Mucosa of descending colon (tissue), 3 donors: ENCODE measurements at regions not wholly inside any gene's neighbourhood (a gene's known extent, or its start where the extent isn't known, plus 50 kb on each side); places are given as distances from the start of the nearest gene placed in this dataset.

ENCODE experiments used
- ATAC-seq: fragments of 200-7000 bp; cut with Tn5 transposase; one replicate; pipeline ENCODE4 v1.9.1; 2020; ENCODE audit warnings: mild to moderate bottlenecking, moderate library complexity
- DNase-seq, 3 donors: peaks; one replicate each; pipeline ENCODE4 v3.0.0-alpha.2; 2020
- H3K36me3 ChIP-seq: fragments of 200-600 bp; one replicate; pipeline ENCODE4 v1.8.0; 2021; ENCODE audit warnings: low read depth, mild to moderate bottlenecking
- H3K4me1 ChIP-seq: fragments of 200-600 bp; one replicate; pipeline ENCODE4 v1.8.0; 2021; ENCODE audit warnings: low read depth, mild to moderate bottlenecking
- H3K4me3 ChIP-seq: fragments of 200-600 bp; one replicate; pipeline ENCODE4 v1.8.0; 2021; ENCODE audit warnings: mild to moderate bottlenecking
- H3K9me3 ChIP-seq: fragments of 200-600 bp; one replicate; pipeline ENCODE4 v1.8.0; 2021; ENCODE audit warnings: mild to moderate bottlenecking
- CTCF ChIP-seq: fragments of 200-600 bp; IDR thresholded peaks from one replicate; pipeline ENCODE4 v1.8.0; 2022; ENCODE audit warnings: antibody characterized with exemption, mild to moderate bottlenecking
- intact Hi-C, 2 donors: fragments of 100-400 bp; cut with DNase I in 1 of 2; cut with micrococcal nuclease in 1 of 2; formaldehyde crosslinking; loops; one replicate each; pipeline versions ENCODE4 v1.11.0 to v1.11.1; 2022; cut with DNase I, micrococcal nuclease
- donor health status: DM: no; HTN: no; CAD: no; lungs with moderate emphysema.
- donor health status: DM: no; HTN: no; CAD: no.
- donor health status: DM: no; HTN: yes; CAD: no.

GRCh38 chr1:48047116-48047515 lies 49.9 kb upstream of the TRABD2B start:
- ATAC-seq (no peak), DNase-seq (no peak)
- no peak for TF ChIP-seq CTCF
- no peak overlapping the region for H3K4me3 ChIP-seq
- intact Hi-C loops = no loop called here
- H3K4me1 ChIP-seq = no peaks in the 10 kb centered on the region
- no peaks in the 10 kb centered on the region for H3K36me3 ChIP-seq
- no peaks in the 10 kb centered on the region for H3K9me3 ChIP-seq
